ENCODE measurements at regions not wholly inside any gene's neighbourhood (a gene's known extent, or its start where the extent isn't known, plus 50 kb on each side); places are given as distances from the start of the nearest gene placed in this dataset.

DNA sequence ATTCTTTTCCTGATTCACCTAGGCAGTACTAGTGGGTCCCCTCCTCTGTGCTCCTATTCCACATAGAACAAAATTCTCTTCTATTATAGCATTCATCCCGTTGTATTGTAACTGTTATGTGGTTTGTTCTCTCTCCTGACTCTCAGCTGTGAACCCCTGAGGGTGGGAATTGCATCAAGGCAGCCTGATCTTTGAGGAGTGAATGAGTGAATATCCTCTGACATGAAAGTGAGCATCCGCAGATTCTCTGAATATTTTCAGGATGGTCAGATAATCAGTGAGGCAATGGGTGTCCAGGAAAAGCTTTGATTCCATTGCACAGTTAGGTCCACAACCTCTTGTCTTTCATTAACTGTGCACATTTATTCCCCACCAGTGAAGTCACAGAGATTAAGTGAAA lies 67.6 kb upstream of the SLC22A23 start:
- no peak for DNase-seq (ENCODE audit: low spot score)

DNA sequence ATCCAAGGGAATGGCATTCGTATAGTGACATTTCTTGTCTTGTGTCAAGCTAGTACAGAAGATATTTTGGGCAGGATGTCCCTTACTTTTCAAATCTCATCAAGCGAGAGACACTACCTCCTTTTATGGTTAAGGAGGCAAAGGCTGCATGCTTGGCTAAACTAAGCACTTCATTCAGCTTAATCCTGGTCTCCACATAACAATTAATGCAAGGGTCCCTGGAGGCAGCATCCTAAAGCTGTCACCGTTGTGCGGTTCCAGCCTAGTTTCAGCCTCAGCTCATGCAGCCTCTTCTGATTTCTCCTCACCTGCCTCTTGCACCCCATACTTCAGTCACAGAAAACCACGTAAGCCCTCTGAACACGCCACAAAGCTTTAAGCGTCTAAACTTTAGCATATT lies 67.1 kb upstream of the SLC22A23 start:
- no peak for DNase-seq (ENCODE audit: low spot score)

DNA sequence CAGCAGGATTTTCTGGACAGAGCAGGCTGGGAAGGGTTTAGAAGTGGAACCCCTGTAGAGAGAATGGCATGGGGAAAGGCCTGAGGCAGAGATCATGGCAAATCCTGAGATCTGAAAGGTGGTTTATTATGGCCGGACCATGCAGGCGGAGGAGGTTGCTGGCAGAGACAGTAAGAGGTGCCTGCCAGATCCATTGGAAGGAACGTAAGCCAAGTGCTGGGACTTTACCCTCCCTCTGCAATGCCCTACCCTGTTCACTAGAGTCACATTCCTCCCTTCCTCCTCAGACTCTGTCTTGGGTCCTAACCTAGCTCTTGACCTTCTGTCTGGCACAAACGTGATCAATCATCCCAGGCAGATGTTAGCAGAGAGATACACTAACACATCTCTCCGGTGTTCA lies 66.4 kb upstream of the SLC22A23 start:
- no peak for DNase-seq (ENCODE audit: low spot score)

DNA sequence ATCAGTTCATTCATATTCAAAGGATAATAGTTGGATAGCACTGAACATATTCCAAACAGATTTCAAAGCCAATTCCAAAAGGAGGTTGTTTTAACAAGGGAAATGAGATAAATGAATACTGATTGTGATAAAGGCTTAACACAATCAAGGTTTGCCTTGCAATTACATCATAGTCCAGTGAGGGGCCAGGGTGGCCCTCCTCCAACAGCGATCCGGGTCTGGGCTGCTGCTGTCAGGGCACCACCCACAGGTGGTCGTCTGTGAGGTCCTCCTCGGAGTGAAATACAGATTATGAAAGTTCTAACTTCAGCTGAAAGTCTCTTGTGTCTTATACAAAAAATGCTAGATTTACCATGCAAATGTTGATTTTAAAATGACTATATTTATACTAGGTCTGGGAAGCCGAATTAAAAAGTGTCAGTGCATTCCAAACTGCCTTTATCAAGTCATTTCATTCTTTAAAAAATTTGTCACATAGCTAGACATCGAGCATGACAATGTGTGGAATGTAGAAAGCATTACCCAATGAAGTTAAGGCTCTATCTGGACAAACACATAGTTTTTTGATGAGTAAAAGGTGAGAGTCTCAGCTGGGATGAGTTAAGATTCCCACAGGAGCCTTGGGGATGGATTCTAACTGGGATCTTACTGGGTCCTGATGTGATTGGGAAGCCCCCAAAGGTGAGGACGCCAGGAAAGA lies 65.9 kb upstream of the SLC22A23 start:
- peak; percentile 65 for DNase-seq (ENCODE audit: low spot score)

DNA sequence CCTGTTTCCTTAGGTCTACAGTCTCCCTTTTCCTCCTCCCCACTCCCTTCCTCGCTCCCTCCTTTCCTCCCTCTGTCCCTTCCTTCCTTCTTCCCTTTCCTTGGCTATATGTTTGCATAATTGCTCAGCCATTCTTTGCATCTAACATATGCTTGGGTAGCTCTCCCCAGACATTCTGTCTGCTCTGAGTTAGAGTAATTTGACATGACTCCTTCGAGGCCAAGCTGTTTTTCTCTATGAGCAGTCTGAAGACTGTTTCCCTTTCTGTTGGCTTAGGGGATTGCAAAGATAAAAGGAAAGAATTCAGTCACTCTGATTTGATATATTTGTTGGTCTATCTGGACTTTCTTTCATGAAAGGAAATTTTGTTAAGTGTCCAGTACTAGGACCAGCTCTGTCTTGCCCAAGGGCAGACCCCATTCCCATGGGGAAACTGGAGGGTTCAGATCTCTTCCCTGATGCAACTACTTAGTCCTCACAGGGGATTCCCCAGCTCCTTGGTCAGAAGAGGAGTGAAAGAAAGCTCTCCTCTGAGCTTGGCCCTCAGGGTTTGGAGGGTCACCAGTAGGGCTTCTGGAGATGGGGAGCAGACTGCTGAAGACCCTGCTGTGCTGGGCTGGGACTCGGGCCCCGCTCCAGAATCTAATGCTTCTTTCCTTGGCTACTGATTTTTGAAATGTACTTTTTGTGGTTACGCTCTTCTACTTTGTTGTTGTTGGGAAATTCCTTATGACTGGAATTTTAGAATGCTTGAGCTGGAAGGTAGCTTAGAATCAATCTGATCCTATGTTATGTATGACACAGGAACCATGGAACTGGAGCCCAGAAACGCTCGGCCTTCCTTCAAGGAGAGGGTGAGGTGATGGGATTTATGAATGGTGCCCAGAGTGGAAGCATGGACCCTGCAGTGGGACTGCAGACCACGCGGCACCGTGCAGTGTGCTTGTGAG lies 63.7 kb upstream of the SLC22A23 start:
- no peak for DNase-seq (ENCODE audit: low spot score)

DNA sequence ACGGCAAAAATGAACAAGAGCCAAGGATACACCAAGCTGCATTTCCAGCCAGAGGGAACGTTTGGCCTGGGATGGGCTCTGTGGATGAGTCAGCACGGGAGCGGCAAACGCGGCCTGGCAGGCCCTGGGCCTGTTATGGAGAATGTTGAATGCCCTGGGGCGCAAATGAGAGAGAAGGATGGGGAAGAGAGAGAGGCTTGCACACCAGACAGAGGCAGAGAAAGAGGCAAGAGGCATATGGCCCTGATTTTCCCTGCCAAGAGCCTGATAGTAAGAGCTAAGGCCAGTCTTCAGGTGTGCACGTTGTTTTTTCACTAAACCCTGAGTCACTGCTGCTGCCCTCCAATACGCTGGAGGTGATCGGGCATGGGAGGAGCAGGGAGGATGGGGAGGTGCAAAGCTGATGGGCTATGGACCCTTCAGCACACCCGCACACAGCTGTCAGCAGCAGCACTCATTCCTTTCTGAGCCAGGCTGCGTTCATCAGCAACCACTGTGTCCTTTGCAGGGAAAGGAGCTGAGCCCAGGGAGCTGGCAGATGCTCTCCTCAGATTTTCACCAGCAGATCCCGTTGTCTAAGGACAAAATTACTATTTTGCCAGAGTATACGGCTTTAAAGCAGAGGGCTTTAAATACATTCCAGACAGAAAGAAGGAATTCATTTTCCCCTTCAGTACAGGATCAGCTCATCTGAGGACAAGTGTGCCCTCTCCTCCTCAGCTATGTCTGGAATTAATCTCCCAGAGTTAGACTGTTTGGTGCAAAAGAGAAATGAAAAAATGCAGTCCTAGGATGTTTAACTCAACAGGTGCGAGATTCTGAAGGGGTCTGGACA lies 61.7 kb upstream of the SLC22A23 start:
- DNase-seq (ENCODE audit: low spot score) = peak; percentile 58

DNA sequence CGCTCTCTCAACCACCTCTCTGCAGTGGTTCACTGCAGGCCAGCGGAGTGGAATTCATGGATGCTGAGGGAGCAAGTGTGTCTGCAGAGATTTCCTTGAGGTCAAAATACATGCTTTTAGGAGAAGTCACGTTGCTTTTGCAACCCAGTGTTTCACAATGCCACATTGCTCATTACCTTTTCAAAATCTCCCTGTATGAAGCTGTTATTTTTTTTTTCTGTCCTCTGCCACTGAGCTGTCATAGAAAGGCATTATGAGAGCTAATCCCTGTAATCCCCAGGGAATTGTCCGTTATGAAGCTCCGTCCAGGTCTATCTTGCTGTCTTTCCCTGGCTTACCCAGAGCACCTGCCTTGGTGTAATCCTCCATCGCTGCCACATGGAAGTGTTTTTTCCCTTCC lies 60.5 kb upstream of the SLC22A23 start:
- peak; percentile 78 for DNase-seq (ENCODE audit: low spot score)

DNA sequence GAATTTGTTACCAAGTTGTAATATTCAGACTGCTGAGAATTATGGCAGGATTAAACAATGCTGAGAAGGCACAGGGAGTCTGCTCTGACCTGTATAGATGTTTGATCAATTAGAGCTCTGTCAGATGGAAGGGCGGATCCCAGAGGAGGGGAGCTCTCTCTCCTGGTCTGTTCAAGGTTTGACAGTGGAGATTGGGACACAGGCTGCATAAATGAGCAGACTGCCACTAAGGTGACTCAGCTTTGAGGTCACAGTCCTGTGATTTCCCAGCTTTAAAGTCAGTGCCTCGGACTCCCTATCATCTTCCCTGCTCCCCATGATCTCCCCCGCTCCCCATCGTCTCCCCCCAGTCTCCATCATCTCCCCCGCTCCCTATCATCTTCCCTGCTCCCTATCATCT lies 59.2 kb upstream of the SLC22A23 start:
- DNase-seq (ENCODE audit: low spot score) = no peak

DNA sequence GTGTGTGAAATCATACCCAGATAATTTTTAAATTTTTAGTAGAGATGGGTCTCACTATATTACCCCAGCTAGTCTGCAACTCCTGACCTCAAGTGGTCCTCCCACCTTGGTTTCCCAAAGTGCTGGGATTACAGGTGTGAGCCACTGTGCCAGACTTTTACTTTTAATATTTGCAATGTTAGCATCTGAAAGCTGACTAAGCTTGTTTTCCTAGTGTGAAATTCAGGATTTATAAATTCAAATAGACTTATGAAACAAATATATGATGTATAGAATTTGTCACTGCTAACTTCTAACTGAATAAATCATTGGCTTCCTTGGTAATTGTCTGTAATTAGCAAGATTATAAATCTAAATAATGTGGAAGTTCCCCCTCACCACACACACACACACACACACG lies 58.8 kb upstream of the SLC22A23 start:
- no peak for DNase-seq (ENCODE audit: low spot score)

DNA sequence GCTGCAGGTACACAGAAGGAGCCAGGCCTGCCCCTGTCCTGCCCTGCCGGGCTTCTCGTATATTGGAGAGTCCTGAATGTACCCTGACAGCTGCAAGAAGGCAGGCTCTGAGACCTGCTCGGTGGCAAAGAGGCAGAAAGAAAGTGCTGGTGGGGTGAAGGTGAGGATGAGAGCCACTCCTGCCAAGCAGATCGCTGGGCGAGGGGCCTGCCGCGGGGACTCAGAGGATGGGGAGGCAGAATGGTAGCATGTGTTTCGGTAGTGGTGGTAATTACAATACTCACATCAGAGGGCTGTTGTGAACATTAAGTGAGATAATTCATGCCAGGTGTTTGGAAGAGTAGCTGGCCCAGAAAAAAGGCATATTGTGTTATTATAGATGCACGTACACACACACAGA lies 56.6 kb upstream of the SLC22A23 start:
- no peak for DNase-seq (ENCODE audit: low spot score)

DNA sequence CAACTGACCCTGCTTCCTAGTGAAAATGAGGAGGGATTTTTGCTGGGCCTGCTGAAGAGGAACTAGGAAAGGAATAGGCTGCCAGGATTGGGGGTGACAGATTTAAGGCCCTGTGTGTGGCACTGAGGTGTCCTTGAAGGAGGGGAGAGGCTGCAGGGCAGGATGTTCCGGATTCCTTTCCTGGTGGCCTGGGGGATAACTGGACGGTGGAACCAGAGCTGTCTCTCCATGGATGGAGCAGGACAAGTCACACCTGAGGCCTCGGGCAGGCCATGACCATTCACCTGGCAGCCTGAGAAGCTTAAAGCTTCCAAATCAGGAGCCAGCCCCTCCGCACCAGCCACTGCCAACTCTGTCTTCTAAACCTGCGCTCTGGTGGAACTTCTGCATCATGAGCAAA lies 56.0 kb upstream of the SLC22A23 start:
- DNase-seq (ENCODE audit: low spot score) = no peak

DNA sequence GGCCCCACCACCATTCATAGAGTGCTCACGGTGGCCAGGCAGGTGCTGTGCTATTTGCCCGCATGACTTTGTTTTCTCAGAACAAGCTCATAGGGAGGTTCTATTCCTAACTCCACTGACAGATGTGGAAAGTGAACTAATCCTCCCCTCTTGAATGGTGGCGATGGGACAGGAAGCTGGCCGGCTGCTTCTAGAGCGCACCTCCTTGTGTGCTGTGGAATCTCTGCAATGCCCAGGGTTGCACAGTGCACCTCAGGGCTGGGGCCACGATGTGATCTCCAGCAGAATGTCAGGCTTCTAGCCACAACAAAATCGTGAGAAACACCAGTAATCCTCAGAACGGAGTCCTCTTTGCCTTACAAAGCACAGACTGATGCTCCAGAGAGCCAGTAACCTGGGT lies 53.8 kb upstream of the SLC22A23 start:
- DNase-seq (ENCODE audit: low spot score) = no peak

DNA sequence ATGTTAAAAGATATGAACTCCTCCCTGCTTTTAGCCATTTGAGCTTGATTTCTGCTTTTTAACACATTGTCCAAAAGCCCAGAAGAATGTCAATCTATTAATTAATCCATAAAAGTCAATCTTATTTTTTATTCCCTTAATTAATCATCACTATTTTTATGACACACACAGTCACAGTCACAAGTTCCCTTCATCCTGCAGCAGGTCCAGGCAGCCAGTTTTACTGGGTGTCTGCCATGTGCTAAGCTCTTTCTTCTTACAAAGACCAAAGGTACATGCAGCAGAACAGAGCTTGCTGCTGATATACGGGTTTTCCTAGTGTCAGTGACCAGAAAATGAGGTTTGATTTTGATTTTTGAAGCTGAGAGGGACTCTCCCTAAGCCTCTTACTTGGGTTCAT lies 53.3 kb upstream of the SLC22A23 start:
- DNase-seq (ENCODE audit: low spot score) = no peak

DNA sequence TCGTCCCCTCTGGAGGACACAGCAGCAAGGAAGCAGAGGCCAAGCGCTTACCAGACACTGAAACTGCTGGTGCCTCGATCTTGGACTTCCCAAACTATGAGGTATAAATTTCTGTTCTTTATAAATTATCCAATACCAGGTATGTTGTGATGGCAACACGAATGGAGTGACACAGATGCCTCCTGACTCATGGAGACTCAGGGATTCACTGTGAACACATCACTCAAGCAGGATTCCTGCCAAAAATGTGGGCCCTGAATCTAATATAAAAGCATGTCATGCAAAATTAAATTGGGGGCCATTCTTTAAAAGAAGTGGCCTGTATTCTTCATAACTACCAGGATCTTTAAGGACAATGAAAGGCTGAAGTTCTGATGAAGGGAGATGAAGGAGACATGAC lies 52.5 kb upstream of the SLC22A23 start:
- no peak for DNase-seq (ENCODE audit: low spot score)

DNA sequence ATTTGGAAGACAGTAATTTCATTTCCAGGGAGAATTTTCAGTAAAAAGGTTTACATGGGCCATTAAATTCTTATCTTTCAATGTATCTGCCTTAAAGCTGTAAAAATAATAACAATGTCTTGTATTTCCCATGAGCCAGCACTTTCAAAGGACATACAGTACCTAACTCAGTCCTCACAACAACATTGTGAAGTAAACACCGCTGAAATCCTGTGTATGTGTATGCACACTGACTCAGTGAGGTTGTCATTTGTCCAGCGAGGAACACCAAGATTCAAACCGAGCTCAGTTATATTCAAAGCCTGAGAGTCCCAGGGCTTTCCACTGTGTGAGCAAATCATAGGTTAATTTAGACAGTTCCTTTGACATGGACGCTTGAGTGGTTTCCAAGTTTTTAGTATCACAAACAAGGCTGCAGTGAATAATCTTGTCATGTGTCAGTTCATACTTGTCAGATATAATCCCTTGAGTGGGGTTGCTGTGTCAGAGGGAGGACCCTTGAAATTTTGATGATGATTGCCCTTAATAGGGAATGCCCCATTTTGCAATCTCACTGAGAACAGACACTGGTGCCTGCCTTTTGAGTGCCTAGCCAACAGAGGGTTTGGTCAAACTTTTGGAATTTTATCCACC lies 50.0 kb upstream of the SLC22A23 start:
- no peak for DNase-seq (ENCODE audit: low spot score)
